ENCODE measurements at regions not wholly inside any gene's neighbourhood (a gene's known extent, or its start where the extent isn't known, plus 50 kb on each side); places are given as distances from the start of the nearest gene placed in this dataset.

- Histone ChIP-seq H3K9me3 (no peaks in the 10 kb centered on the region), H3K4me3 (no peak overlapping the region), H3K27ac (no peak overlapping the region), H3K27me3 (ENCODE audit: insufficient read depth in 3 of 3, low read length in 2 of 3) (no peaks in the 10 kb centered on the region), H3K36me3 (ENCODE audit: insufficient read depth in 1 of 2, low read depth in 1 of 2) (no peaks in the 10 kb centered on the region), H3K4me1 (no peaks in the 10 kb centered on the region)
- DNase-seq (no peak), ATAC-seq (no peak)
- 60 to 87% (median 78%) methylated on average over 3 of the region's 3 CpGs for WGBS, 3 donors
- TF ChIP-seq CTCF (IDR thresholded peaks at IDR 0.05) = no peak
- intact Hi-C loops (cut with DNase I) = no loop called here
These were observed 1026.8 kb upstream of the EPHA7 start for GRCh38 chr6:94446120-94446519.

GRCh38 chr6:94443701-94444100 lies 1024.3 kb upstream of the EPHA7 start:
- 52 to 58% (median 56%) methylated on average over 2 of the region's 2 CpGs for WGBS, 3 donors
- ATAC-seq (no peak), DNase-seq (no peak)
- intact Hi-C loops (cut with DNase I) = no loop called here
- Histone ChIP-seq H3K27ac (no peak overlapping the region), H3K36me3 (ENCODE audit: insufficient read depth in 1 of 2, low read depth in 1 of 2) (no peaks in the 10 kb centered on the region), H3K9me3 (no peaks in the 10 kb centered on the region), H3K4me1 (no peaks in the 10 kb centered on the region), H3K27me3 (ENCODE audit: insufficient read depth in 3 of 3, low read length in 2 of 3) (no peaks in the 10 kb centered on the region), H3K4me3 (no peak overlapping the region)
- no peak for TF ChIP-seq CTCF (IDR thresholded peaks at IDR 0.05)

GRCh38 chr6:94424692-94425091 lies 1005.3 kb upstream of the EPHA7 start:
- Histone ChIP-seq H3K9me3 (peaks cover 6% of the 10 kb centered on the region), H3K27me3 (ENCODE audit: insufficient read depth in 3 of 3, low read length in 2 of 3) (no peaks in the 10 kb centered on the region), H3K4me1 (no peaks in the 10 kb centered on the region), H3K27ac (no peak overlapping the region), H3K4me3 (no peak overlapping the region), H3K36me3 (ENCODE audit: insufficient read depth in 1 of 2, low read depth in 1 of 2) (no peaks in the 10 kb centered on the region)
- no peak for TF ChIP-seq CTCF (IDR thresholded peaks at IDR 0.05)
- intact Hi-C loops (cut with DNase I) = no loop called here
- ATAC-seq = no peak
- DNase-seq = no peak

- no peaks in the 10 kb centered on the region for H3K9me3 ChIP-seq
- no peaks in the 10 kb centered on the region for H3K36me3 ChIP-seq (ENCODE audit: insufficient read depth in 1 of 2, low read depth in 1 of 2)
- intact Hi-C loops (cut with DNase I) = no loop called here
- no peak overlapping the region for H3K4me3 ChIP-seq
- no peak overlapping the region for H3K27ac ChIP-seq
- H3K27me3 ChIP-seq (ENCODE audit: insufficient read depth in 3 of 3, low read length in 2 of 3) = no peaks in the 10 kb centered on the region
- TF ChIP-seq CTCF (IDR thresholded peaks at IDR 0.05) = no peak
- ATAC-seq = no peak
- no peaks in the 10 kb centered on the region for H3K4me1 ChIP-seq
- no peak for DNase-seq
- WGBS, 3 donors = 72 to 76% (median 72%) methylated on average over 1 of the region's 1 CpG
These were observed 998.0 kb upstream of the EPHA7 start for GRCh38 chr6:94417363-94417762.

GRCh38 chr6:94414041-94414440 lies 994.7 kb upstream of the EPHA7 start:
- DNase-seq = no peak
- Histone ChIP-seq H3K9me3 (no peaks in the 10 kb centered on the region), H3K4me1 (no peaks in the 10 kb centered on the region), H3K36me3 (ENCODE audit: insufficient read depth in 1 of 2, low read depth in 1 of 2) (no peaks in the 10 kb centered on the region), H3K27me3 (ENCODE audit: insufficient read depth in 3 of 3, low read length in 2 of 3) (no peaks in the 10 kb centered on the region), H3K4me3 (no peak overlapping the region), H3K27ac (no peak overlapping the region)
- no peak for ATAC-seq
- intact Hi-C loops (cut with DNase I) = no loop called here
- WGBS, 3 donors = 69 to 84% (median 77%) methylated on average over 1 of the region's 1 CpG
- TF ChIP-seq CTCF (IDR thresholded peaks at IDR 0.05) = no peak

Data from psoas muscle (tissue), 7 donors.